ENCODE measurements at regions not wholly inside any gene's neighbourhood (a gene's known extent, or its start where the extent isn't known, plus 50 kb on each side); places are given as distances from the start of the nearest gene placed in this dataset.

DNA sequence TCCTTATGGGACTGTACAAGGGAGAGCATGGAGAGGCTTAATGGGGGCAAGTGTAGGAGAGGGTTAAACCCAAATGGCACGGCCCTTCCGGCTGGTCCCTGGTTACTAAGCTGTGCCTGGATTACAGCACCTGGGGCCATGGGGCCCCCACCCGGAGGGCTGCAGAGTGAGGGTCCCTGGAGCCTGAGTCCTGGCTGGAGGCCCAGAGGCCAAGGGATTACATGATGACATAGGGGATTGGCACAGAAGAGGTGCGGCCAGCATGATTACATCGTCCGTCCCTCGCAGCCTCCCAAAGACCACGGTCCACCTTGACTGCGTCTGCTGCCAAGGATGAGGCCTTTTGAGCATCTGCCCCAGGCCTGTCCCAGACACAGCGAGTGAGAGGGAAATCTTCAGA is 149.4 kb downstream of the URI1 start:
- TF ChIP-seq, protein P1, sequence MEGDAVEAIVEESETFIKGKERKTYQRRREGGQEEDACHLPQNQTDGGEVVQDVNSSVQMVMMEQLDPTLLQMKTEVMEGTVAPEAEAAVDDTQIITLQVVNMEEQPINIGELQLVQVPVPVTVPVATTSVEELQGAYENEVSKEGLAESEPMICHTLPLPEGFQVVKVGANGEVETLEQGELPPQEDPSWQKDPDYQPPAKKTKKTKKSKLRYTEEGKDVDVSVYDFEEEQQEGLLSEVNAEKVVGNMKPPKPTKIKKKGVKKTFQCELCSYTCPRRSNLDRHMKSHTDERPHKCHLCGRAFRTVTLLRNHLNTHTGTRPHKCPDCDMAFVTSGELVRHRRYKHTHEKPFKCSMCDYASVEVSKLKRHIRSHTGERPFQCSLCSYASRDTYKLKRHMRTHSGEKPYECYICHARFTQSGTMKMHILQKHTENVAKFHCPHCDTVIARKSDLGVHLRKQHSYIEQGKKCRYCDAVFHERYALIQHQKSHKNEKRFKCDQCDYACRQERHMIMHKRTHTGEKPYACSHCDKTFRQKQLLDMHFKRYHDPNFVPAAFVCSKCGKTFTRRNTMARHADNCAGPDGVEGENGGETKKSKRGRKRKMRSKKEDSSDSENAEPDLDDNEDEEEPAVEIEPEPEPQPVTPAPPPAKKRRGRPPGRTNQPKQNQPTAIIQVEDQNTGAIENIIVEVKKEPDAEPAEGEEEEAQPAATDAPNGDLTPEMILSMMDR (IDR thresholded peaks at IDR 0.05): no peak

DNA sequence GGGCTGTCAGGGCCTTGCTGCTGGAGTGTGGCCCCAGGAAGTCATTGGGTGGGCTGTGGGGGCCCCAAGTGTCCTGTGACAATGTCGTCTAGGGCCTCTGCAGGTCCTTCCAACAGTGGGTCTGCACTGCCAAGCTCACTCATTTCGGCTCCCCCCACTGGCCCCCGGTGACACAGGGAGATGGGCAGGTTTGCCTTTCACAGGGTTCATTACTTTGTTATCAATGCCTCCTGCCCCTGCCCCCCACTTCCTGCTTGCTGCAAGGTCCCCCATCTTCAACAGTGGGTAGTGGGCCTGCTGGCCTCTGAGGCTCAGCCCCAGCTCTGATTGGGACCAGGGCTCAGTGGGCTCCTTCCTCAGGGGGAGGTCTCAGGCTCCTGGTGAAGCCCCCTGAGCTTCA is 149.8 kb downstream of the URI1 start:
- TF ChIP-seq, protein P1 (IDR thresholded peaks at IDR 0.05): no peak

DNA sequence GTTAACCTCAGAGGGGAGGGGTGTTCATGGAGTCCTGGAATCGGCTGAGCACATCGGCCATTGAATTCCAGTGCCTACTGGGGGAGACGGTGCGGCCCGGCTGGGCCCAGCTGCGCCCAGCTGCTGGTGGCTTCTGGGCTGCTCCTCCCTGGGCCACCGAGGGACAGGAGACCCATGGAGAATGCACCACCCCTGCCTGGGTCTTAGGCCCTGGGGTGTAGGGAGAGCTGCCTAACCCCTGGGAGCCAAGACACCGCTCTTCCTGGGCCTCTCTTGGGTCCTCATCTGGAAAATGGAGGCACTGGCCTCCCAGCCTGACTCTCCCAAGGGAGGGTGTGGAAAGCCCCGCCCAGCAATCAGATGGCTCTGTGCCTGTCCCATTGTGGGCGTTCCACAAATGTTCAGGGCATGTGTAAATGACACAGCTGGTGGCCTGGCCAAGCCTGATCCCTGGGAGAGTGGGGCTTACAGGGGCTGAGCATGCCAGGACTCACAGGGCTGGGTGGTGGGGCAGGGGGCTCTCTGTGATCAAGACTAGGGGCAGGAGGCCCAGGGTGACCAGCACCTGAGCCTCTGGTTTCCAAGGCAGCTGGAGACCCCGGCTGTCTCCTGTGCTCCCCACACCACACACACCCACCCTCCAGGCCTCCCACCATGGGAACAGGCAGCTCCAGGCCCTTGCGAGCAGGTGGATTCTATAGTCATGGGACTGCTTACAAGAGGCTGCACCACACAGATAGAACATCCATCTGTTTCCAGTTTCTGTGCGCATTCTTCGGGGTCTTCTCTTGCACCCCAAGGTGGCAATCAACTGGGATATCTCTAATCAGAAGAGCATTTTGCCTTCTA is 150.9 kb downstream of the URI1 start:
- TF ChIP-seq, protein P1 (IDR thresholded peaks at IDR 0.05): no peak

DNA sequence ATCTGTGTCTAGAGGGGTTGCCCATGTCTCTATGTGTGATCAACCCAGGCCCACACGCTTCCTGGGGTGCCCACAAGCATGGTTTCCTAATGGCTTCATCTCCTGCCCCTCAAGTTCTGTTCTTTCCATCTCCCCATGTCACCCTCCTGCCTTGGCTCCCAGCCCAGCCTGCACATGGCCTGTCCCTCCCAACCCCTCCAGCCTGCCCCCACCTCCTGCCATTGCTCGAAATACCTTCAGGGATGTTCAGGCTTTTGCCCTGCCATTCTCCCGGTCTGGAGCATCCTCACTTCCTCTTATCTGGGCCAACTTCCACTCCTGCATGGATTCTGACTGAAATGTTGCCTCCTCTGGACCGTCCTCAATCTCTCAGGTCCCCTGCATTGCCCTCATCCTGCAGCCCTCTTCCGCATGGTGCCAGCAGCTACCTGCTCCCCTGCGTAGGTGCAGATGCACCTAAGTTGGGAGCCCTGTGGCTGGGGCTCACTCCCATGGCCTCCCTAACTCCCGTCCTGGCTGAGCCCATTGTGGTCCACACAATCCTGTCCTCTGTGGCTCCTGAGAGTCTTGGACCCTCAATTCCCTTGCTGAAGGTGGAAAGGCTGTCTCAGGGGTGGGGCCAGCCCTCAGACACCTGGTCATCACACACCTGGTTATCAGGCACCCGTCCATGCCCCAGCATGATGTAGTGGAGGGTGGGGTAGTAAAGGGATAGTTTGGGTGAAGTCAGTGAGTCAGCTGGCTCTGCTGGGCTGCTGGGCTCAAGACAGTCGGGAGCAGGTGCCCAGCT is 152.1 kb downstream of the URI1 start:
- TF ChIP-seq, protein P1 (IDR thresholded peaks at IDR 0.05): no peak

DNA sequence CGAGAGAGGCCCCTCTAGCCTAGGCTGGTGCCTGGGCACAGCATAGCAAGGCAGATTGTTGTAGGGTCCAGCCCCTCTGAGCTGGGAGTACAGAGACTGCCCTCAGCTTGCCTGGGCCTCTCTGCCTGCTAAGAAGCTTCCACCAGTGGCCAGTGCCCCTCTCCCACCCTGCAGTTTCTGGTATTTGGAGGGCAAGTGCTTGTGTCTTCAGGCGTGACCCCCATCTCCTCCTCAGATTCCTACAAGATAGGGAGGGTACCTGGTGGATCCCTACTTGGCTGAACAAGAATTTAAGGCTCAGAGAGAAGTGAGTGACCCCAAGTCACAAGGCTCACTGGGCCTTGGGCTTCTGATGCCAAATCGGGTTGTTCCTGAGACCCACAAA is 152.7 kb downstream of the URI1 start:
- TF ChIP-seq, protein P1 (IDR thresholded peaks at IDR 0.05): no peak

DNA sequence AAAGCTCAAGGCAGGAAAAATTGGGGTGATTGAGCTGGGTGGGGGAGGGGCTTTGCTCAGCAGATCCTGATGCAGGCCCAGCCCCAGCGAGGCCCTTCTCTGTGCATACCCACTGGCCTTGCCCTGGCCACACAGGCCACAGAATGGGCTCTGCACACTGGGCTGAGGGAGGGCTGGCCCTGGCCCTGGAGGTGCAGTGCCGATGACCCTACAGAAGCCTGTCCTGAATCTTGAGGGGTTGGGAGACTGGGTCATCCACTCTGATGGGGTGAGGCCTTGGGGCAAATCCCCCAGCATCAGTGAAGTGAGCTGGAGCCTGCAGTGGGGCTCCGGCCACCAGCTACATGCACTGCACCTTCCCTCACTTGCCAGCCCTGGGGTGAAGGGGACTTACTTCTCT is 153.1 kb downstream of the URI1 start:
- TF ChIP-seq, protein P1 (IDR thresholded peaks at IDR 0.05): no peak

DNA sequence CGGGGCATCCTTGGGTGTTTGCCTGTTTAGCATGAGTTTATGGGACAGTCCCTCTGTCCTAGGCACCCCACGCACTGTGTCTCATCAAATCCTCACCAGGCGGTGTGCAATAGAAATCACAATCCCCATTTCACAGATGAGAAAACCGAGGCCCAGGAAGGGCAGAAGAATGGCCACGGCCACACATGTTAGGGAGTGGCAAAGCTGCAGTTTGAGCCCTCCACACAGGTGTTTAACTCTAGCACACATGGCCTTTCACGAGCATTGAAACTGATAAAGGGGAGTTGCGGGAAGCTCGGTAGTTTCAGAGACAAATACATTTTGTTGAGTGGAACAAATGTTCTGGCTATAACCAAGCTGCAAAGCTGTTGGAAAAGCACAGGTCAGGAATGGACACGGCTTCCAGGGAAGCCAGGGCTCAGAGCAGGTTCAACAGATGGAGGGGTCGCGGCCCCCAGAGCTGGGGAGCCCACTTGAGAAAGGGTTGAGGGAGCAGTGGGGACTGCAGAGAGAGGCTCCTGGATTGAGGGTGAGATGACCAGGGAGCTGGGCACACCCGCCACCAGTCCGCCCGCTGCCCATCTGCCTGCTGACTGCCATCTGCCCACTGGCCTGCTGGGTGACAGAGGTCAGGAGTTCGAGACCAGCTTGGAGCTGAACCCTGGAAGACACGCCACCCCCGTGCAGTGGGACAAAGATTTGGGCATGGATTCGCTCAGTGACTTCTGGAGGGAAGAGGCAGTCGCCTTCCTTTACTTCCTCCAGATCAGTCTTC is 154.7 kb downstream of the URI1 start:
- TF ChIP-seq, protein P1 (IDR thresholded peaks at IDR 0.05): no peak
